ENCODE measurements at regions not wholly inside any gene's neighbourhood (a gene's known extent, or its start where the extent isn't known, plus 50 kb on each side); places are given as distances from the start of the nearest gene placed in this dataset.
A peak's percentile ranks its signal among the peaks of the same experiment; 100 is the strongest.

DNA sequence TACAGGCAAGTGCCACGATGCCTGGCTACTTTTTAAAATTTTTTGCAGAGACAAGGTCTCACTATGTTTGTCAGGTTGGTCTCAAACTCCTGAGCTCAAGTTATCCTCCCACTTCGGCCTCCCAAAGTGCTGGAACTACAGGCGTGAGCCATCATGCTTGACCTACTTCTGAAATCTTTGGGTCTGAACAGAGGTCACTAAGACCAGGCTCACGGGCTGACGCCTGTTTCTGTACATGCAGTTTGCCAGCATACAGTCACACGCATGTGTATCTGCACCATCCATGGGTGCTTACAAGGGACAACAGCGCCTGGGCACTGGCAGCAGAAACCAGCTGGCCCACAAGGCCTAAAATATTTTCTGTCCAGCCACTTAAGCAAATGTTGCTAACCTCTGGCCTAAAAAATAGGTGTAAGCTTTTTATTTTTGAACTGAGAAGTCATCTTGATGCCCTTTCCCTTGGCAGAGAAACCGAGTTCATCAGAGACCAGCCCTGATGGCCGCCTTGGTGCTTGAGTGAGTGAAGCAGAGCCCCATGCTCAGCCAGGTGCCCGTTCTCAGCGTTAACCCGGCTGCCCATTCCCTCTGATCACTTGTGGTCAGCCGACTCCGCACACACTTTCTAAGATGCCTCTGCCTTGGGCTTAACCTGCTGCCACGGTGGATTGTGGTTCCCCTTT, 425.2 kb downstream of the OCA2 start:
- intact Hi-C loops (cut with DNase I): no loop called here
- no peak for ATAC-seq

DNA sequence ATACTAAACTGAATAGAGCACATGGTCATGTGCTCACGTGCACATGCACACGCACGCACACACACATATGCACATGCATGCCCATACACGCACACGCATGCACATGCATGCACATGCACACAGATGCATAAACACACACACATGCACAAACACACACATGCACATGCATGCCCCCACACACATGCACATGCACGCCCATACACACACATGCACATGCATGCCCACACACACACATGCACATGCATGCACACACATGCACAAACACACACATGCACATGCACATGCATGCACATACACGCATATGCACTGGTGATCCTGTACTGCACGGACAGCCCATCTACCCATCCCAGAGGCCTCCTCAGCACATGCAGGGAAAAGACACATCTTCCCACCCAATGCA, 426.6 kb downstream of the OCA2 start:
- ATAC-seq (no peak), DNase-seq (ENCODE audit: low spot score) (no peak)
- intact Hi-C loops (cut with DNase I): no loop called here

More for the DNA sequence above, 425.2 kb downstream of the OCA2 start:
- no peak for DNase-seq (ENCODE audit: low spot score)

DNA sequence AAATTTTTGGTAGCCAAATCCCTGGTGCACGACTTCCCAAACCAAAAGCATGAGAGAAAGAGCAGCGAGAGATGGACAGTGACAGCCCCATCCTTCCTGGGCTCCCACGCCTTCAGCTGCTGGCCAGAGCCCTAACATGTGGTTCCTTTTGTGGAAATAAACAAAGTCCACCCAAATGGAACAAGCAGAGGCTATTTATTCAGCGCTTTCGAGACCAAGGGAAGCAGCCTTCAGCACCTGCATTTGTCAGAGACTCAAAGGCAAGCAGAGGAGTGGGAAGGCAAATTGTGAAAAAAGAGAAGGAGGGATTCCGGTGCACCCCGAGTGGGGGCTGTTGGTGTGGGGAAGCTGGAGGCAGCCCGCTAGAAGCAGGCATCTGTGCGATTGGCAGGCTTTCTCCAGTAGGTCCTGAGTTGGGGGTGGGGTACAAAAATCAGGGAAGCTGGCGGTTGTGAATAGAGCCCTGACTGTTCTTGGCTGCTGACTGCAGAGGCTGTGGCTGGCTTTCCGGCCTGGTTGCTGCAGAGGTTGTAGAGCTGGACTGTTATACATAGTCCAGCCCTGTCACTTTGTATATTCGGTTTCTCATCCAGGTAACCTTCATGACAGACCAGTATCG, 427.2 kb downstream of the OCA2 start:
- peak; percentile 32 for ATAC-seq
- intact Hi-C loops (cut with DNase I): no loop called here
- no peak for DNase-seq (ENCODE audit: low spot score)

DNA sequence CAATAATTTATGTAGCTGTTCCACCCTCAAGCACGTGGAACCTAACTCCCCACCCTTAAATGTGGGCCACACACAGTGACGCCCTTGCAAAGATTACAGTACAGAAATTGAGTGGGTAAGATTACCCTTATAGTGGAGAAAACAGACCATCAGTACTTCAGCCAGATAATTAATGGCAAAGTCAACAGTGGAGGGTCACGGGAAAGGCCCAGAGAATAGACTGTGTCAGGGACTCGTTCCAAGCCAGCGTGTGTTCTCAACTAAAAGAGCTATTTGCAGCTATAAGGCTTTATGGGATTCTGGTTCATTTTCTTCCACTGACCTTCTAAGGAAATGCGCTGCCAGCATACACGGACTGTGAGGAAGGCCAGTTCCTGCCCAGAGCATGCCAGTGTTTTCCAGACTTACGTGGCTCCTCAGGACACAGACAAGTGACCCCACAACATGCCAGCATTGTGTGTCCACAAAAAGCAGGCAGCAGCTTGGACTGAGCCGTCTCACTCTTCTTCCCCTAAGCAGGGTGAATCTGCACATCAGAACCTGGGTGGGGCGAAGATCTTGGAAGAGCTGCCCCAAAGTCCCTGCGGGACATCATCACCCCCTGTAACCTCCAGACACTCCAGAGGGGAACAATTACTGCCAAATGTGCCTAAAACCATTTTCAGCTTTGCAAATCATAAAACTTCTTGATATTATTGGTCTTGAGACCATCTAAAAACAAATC, 428.5 kb downstream of the OCA2 start:
- DNase-seq (ENCODE audit: low spot score) (no peak), ATAC-seq (peak; percentile 77)
- intact Hi-C loops (cut with DNase I): no loop called here

DNA sequence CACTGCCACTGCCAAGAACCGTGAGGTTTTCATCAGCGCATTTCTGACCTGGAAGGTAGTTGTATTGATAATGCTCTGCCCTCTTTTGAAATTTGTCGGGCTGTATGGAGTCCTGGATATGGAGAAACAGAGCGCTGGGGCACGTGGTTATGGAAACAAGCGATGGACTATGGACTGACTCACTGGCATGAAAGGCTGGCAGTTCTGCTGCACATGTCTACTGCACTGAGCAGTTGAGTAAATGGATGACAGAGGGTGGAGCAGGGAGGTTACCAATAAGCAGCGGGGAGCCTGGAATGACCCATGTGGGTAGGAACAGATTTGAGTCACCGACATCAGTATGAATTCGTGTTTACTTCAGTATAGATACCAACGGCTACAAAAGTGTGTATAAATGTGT, 429.5 kb downstream of the OCA2 start:
- DNase-seq (ENCODE audit: low spot score): no peak
- intact Hi-C loops (cut with DNase I): no loop called here
- ATAC-seq: no peak

DNA sequence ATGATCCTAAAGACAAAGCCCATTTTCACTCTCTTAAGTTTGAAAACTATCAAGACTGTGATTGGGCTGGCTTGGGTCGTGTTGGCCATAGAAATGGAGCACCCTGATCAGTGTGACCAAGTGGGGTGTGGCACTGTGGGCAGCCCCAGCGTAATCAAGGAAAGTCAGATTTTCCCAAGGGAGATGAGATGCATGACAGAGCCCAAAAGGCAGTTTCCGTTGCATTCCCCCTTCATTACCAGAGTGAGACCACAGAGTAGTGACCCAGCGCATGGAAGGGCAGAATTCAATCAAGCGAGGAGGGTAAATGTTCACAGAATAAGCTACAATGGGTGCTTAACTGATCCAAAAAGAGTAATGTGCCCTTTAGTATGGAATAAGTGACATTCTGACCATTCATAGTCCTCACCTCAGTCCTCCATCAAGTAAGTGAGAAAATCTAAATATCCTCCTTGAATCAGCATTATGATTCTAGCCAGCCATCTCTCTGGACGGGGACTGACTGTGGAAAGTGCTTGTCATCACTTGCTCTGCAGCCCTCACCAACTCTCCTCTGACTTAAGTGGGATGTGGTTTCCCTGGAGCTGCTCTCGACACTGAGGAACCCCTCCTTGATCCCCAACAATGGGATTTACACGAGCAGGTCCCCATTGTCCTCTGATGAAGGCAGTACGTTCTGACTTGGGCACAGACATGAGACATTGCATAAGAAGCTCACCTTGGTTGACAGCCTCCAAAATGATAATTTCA, 430.5 kb downstream of the OCA2 start:
- DNase-seq (ENCODE audit: low spot score) (no peak), ATAC-seq (no peak)
- intact Hi-C loops (cut with DNase I): no loop called here

DNA sequence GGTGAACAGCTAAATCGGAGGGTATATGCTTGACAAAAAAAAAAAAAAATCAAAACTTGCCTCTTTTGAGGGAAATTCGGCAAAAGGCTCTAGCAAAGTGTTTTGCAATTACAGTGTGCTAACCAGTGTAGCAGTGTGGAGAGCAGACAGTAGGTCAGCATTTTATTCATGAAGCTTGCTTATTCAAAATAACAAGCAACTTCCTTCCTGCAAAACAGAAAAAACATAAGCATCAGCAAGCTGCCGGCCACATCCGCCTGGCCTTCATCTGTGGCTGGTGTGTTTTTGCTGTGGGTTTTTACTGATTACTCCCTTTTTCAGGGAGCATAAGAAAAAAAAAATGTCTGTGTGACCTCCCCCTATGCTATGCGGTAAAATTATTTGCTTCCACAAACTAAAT, 434.1 kb downstream of the OCA2 start:
- DNase-seq (ENCODE audit: low spot score) (no peak), ATAC-seq (no peak)
- intact Hi-C loops (cut with DNase I): no loop called here

DNA sequence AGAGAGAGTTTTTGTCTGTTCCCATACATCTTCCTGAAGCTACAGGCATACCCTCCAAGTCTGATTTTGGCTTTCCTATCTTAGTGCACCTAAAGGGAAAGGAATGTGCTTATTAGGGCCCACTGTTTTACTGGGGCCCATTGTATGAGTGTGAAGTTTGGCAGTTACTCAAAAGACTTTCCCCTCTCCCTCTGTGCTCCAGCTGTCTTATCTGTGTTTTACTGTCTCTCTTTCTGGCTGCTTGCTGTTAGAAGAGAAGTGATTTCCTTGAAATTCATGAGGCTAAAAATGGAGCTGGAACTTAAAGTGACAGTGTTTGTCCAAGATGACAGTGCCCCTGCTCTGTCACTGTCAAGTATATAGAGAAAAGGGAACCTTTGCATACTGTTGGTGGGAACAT, 436.2 kb downstream of the OCA2 start:
- ATAC-seq (no peak), DNase-seq (ENCODE audit: low spot score) (no peak)
- intact Hi-C loops (cut with DNase I): no loop called here

DNA sequence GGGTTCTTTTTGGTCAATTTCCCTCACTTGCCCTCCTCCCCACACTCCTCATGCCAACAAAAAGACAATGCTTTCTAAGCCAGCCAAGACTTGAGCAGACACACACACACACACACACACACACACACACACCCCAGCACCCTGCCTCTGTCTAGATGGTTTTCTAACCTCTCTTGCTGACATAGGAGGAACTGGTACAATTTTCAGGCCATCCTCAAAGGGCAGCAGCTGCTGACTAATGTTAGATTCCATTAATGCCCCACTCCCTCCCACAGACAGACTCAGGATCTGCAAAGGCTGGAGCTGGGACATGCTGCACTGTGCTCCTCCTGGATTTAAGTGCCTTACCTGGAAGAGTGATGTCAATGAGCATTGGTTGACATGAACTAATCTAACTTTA, 438.4 kb downstream of the OCA2 start:
- DNase-seq (ENCODE audit: low spot score) (no peak), ATAC-seq (no peak)
- intact Hi-C loops (cut with DNase I): no loop called here

DNA sequence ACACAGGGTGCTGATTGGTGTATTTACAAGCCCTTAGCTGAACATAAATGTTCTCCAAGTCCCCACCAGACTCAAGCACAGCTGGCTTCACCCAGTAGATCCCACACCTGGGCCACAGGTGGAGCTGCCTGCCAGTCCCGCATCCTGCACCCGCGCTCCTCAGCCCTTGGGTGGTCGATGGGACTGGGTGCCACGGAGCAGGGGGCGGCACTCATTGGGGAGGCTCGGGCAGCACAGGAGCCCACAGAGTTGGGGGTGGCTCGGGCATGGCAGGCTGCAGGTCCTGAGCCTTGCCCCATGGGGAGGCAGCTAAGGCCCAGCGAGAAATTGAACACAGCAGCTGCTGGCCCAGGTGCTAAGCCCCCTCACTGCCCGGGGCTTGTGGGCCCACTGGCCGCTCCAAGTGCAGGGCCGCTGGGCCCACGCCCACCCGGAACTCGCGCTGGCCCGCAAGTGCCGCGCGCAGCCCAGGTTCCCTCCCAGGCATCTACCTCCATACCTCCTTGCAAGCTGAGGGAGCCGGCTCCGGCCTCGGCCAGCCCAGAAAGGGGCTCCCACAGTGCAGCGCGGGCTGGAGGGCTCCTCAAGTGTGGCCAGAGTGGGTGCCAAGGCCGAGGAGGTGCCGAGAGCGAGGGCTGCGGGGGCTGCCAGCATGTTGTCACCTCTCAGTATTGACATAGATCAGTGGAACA, 442.7 kb downstream of the OCA2 start:
- intact Hi-C loops (cut with DNase I): loop anchor here (10.0 kb wide), 1 partner anchor 58 kb away; no protein-coding TSS in a partner anchor
- ATAC-seq (no peak), DNase-seq (ENCODE audit: low spot score) (no peak)

DNA sequence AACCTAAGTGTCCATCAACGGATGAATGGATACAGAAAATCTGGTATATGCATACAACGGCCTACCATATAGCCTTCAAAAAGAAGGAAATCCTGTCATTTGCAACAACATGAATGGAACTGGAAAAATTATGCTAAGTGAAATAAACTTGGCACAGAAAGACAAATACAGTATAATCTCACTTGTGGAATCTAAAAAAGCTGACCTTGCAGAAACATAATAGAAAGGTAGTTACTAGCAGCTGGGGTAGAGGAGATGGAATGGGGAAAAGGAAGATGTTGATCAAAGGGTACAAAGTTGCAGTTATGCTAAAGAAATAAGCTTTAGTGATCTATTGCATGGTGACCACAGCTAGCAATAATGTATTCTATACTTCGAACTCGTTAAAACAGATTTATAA, 444.1 kb downstream of the OCA2 start:
- ATAC-seq (no peak), DNase-seq (ENCODE audit: low spot score) (no peak)
- intact Hi-C loops (cut with DNase I): loop anchor here (10.0 kb wide), 1 partner anchor 60 kb away; no protein-coding TSS in a partner anchor

DNA sequence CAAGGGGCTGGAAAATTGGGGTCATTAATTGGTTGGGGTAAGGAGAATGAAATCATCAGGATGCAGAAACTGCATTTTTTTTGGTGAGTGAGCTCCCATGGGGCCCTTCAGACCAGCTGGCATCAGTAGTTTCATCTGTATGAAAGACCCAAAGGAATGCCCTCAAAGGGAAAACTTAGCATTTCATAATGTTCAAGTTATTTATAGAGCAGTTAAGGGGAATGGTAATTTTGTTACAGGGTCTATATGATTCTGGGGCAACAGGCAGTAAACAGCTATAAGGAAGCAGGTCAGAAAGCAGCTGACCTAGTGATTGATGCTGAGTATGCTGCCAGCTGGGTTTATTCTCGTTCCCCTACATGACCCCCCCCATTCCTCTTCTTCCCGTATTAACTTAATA, 448.9 kb downstream of the OCA2 start:
- ATAC-seq (no peak), DNase-seq (ENCODE audit: low spot score) (no peak)
- intact Hi-C loops (cut with DNase I): loop anchor here (10.0 kb wide), 1 partner anchor 65 kb away; no protein-coding TSS in a partner anchor

DNA sequence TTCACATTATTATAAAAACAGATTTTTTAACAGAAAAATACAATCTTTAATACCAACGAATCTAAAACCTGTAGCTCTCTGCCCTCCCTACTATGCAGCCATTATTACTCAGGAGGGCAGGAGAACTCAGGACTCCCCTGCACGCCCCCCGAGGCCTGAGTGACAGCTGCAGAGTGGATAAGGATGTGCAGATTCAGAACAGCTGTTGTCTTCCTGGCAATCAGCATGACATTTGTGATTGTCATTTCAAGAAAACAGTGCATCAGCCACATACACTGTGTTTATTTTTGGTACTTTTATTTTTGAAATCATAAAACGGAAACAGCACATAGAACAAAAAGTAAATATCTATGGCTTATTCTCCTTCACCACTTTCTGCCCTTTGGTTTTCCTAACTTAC, 450.8 kb downstream of the OCA2 start:
- ATAC-seq (no peak), DNase-seq (ENCODE audit: low spot score) (no peak)
- intact Hi-C loops (cut with DNase I): no loop called here

DNA sequence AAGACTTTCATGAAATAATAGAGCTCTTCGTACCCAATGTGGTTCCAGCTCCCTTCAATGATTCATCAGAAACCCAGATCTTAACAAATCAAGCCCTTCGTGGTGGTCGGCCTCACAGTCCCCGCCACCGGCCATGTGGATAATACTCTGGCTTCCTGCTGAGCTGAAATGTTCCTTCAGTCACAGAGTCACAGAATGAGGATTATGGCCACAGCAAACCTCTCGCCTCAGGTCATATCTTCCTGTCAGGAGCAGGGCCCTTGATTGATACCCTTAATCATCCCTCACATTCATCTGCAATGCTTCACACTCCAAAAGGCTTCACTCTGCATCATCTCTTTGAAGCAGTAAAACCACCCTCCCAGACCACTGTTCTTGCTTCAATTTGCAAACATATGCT, 452.6 kb downstream of the OCA2 start:
- DNase-seq (ENCODE audit: low spot score): no peak
- intact Hi-C loops (cut with DNase I): no loop called here
- no peak for ATAC-seq

DNA sequence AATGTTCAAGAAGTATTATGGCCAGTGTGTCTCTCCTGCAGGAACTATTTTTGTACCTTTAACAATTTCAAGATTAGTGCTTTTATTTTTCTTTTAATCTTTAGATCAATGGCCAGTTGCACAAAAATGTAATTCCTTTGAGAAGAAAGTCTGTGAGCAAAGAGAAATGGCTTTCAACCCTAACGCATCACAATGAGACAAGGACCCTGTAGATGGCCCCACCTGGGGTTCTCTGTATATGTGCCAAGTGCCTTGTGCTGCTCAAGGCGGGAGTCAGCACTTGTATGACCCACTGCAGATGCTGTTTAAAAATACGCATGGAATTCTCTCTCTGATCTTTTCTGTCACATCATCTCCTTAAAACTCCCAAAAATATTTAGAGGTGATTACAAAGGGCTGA, 453.4 kb downstream of the OCA2 start:
- intact Hi-C loops (cut with DNase I): no loop called here
- ATAC-seq (no peak), DNase-seq (ENCODE audit: low spot score) (no peak)

DNA sequence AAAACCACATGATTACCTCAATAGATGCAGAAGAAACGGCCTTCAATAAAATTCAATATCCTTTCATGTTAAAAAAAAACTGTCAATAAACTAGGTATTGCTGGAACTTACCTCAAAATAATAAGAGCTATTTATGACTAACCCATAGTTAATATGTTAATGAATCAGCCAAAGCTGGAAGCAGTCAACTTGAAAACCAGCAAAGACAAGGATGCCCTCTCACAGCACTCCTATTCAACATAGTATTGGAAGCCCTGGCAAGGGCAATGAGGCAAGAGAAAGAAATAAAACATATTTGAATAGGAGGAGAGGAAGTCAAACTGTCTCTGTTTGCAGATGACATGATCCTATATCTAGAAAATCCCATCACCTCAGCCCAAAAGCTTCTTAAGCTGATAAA, 456.1 kb downstream of the OCA2 start:
- ATAC-seq: no peak
- intact Hi-C loops (cut with DNase I): no loop called here

DNA sequence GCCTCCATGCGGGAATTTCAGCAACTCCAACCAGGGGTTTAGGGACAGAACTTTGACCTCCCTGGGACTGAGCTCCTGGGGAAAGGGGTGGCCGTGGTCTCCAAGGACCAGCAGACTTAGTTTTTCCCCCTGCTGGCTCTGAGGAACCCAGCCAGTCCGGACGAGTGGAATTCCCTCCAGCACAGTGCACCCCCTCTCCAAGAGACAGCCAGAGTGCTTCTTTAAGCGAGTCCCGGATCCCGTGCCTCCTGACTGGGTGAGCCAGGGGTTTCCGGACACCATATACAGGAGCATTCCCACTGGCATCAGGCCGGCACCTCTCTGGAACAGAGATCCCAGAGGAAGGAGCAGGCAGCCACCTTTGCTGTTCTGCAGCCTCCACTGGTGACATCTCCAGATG, 459.5 kb downstream of the OCA2 start:
- ATAC-seq (no peak), DNase-seq (ENCODE audit: low spot score) (no peak)

More for the DNA sequence above, 456.1 kb downstream of the OCA2 start:
- DNase-seq (ENCODE audit: low spot score): no peak

DNA sequence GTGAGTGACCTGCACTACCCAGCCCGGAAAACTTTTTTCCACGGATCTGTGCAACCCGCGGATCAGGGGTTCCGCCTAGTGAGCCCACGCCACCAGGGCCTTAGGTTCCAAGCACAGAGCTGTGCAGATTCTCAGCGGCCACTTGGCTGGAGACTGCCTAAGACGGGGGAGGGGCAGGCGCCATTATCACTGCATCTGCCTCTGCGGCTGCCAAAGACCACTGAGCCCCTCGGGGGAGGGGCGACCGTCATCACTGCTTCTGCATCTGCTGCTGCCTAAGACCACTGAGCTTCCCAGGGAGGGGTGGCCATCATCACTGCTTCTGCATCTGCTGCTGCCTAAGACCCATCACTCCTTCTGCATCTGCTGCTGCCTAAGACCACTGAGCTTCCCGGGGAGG, 460.2 kb downstream of the OCA2 start:
- ATAC-seq: no peak
- intact Hi-C loops (cut with DNase I): no loop called here

More for the DNA sequence above, 459.5 kb downstream of the OCA2 start:
- intact Hi-C loops (cut with DNase I): no loop called here

DNA sequence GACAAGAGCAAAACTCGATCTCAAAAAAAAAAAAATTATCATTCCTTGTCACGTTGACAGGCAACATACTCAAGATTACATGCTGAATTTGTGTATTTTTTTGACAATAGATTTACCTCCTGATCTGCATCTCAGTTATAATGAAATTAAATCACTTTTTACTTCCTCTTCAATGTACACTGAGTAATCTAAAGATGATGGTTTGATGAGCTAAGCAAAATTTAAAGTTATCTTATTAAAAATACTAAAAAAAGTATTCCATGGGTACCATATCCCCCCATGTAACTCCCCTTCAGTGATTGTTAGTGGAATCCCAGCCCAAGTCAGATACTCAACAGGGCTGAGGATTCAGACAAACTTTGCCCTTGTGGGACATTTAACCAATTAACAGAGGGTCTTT, 463.2 kb downstream of the OCA2 start:
- intact Hi-C loops (cut with DNase I): no loop called here
- no peak for ATAC-seq
- no peak for DNase-seq (ENCODE audit: low spot score)

More for the DNA sequence above, 460.2 kb downstream of the OCA2 start:
- DNase-seq (ENCODE audit: low spot score): no peak
